Right lobe of liver (tissue), 4 donors: ENCODE measurements at regions not wholly inside any gene's neighbourhood (a gene's known extent, or its start where the extent isn't known, plus 50 kb on each side); places are given as distances from the start of the nearest gene placed in this dataset.

ENCODE experiments used
- POLR2A ChIP-seq: fragments of 450-650 bp; IDR thresholded peaks from one replicate; pipeline ENCODE4 v1.6.1; 2017; ENCODE audit warnings: antibody characterized with exemption, mild to moderate bottlenecking
- TF ChIP-seq, protein P1 (sequence below), 4 donors: fragments of 200-600 bp in 3 of 4; fragments of 450-650 bp in 1 of 4; IDR thresholded peaks; one replicate each; pipeline versions ENCODE4 v1.5.1 to v1.8.0; 2016 to 2022; ENCODE audit warnings: antibody characterized with exemption in 4 of 4, mild to moderate bottlenecking in 2 of 4
- donor health status: DM: no; HTN: no; CAD: no.
- donor health status: DM: no; HTN: no; CAD: no.
- donor health status: DM: no; HTN: yes; CAD: no.

- TF ChIP-seq, protein P1, sequence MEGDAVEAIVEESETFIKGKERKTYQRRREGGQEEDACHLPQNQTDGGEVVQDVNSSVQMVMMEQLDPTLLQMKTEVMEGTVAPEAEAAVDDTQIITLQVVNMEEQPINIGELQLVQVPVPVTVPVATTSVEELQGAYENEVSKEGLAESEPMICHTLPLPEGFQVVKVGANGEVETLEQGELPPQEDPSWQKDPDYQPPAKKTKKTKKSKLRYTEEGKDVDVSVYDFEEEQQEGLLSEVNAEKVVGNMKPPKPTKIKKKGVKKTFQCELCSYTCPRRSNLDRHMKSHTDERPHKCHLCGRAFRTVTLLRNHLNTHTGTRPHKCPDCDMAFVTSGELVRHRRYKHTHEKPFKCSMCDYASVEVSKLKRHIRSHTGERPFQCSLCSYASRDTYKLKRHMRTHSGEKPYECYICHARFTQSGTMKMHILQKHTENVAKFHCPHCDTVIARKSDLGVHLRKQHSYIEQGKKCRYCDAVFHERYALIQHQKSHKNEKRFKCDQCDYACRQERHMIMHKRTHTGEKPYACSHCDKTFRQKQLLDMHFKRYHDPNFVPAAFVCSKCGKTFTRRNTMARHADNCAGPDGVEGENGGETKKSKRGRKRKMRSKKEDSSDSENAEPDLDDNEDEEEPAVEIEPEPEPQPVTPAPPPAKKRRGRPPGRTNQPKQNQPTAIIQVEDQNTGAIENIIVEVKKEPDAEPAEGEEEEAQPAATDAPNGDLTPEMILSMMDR (IDR thresholded peaks at IDR 0.05), result no peak
- TF ChIP-seq POLR2A, result no peak
Observed at GRCh38 chr1:173302366-173302765, 95.2 kb upstream of the TNFSF4 start.
